CD14-positive monocyte (primary cell): ENCODE measurements at regions not wholly inside any gene's neighbourhood (a gene's known extent, or its start where the extent isn't known, plus 50 kb on each side); places are given as distances from the start of the nearest gene placed in this dataset.

Experiments used
- DNase-seq, 3 donors: peaks; one replicate each; pipeline ENCODE4 v3.0.0-alpha.2; 2011 to 2022
- H2AFZ ChIP-seq: 2 replicates; pipeline ENCODE4 v1.6.0; 2012; ENCODE audit warnings: mild to moderate bottlenecking, low read depth, low read length, inconsistent platforms; ENCODE audit not compliant: insufficient read depth, poor library complexity, severe bottlenecking
- H3K27ac ChIP-seq, 2 donors: 1 replicate in 1 of 2; 2 replicates in 1 of 2; pipeline ENCODE4 v1.5.1; 2012 to 2013; ENCODE audit warnings: low read length in 2 of 2, control low read depth in 1 of 2, inconsistent platforms in 1 of 2, low read depth in 1 of 2, mild to moderate bottlenecking in 1 of 2
- H3K27me3 ChIP-seq, 2 donors: one replicate each; pipeline versions ENCODE4 v1.6.0 to v1.6.1; 2011 to 2013; ENCODE audit warnings: low read length in 2 of 2; ENCODE audit not compliant: control insufficient read depth in 2 of 2, insufficient read depth in 2 of 2
- H3K36me3 ChIP-seq, 2 donors: replicated peaks in 1 of 2; 1 replicate in 1 of 2; 2 replicates in 1 of 2; pipeline versions ENCODE4 v1.5.1 to v1.6.1; 2012 to 2013; ENCODE audit warnings: low read length in 2 of 2, control low read depth in 1 of 2, inconsistent platforms in 1 of 2, mild to moderate bottlenecking in 1 of 2; ENCODE audit not compliant: insufficient read depth in 2 of 2, control insufficient read depth in 1 of 2
- H3K4me1 ChIP-seq, 2 donors: 1 replicate in 1 of 2; 2 replicates in 1 of 2; pipeline versions ENCODE4 v1.5.1 to v1.6.1; 2012 to 2013; ENCODE audit warnings: low read length in 2 of 2, control low read depth in 1 of 2, inconsistent platforms in 1 of 2, mild to moderate bottlenecking in 1 of 2, moderate library complexity in 1 of 2; ENCODE audit not compliant: insufficient read depth in 2 of 2, control insufficient read depth in 1 of 2
- H3K4me2 ChIP-seq: replicated peaks from 2 replicates; pipeline ENCODE3; 2012; ENCODE audit warnings: low read length, moderate library complexity, mild to moderate bottlenecking; ENCODE audit not compliant: poor library complexity, severe bottlenecking; ENCODE audit errors: extremely low read depth
- H3K4me3 ChIP-seq, 3 experiments: fragments of 200-600 bp in 1 of 3; sonication (generic) in 1 of 3; replicated peaks in 1 of 3; 1 replicate in 2 of 3; 2 replicates in 1 of 3; pipeline ENCODE4 v1.5.1; 2011 to 2013; ENCODE audit warnings: low read length in 3 of 3, mild to moderate bottlenecking in 3 of 3, control low read depth in 2 of 3, low read depth in 2 of 3, inconsistent platforms in 1 of 3, moderate library complexity in 1 of 3
- H3K79me2 ChIP-seq: 2 replicates; pipeline ENCODE4 v1.6.0; 2012; ENCODE audit warnings: mild to moderate bottlenecking, control low read depth, inconsistent platforms, low read length, moderate library complexity; ENCODE audit not compliant: insufficient read depth
- H3K9ac ChIP-seq: 2 replicates; pipeline ENCODE4 v1.6.0; 2017; ENCODE audit warnings: low read length, mild to moderate bottlenecking; ENCODE audit not compliant: insufficient read depth, poor library complexity, severe bottlenecking
- H3K9me3 ChIP-seq, 2 donors: replicated peaks in 1 of 2; 1 replicate in 1 of 2; 2 replicates in 1 of 2; pipeline versions ENCODE4 v1.5.1 to v1.6.1; 2012 to 2013; ENCODE audit warnings: low read length in 2 of 2, control low read depth in 1 of 2; ENCODE audit not compliant: control insufficient read depth in 1 of 2, insufficient read depth in 1 of 2
- H4K20me1 ChIP-seq: 2 replicates; pipeline ENCODE4 v1.6.0; 2012; ENCODE audit warnings: mild to moderate bottlenecking, low read length, control low read depth, moderate library complexity; ENCODE audit not compliant: insufficient read depth
- H3K27ac Mint-ChIP-seq, 7 donors: one replicate each; pipeline ENCODE4 v1.8.0; 2020; ENCODE audit warnings: mild to moderate bottlenecking in 7 of 7, mixed read lengths in 7 of 7, moderate library complexity in 6 of 7, inconsistent platforms in 2 of 7
- H3K27me3 Mint-ChIP-seq, 3 donors: one replicate each; pipeline ENCODE4 v1.8.0; 2021 to 2022; ENCODE audit warnings: low read depth in 3 of 3, mild to moderate bottlenecking in 3 of 3, mixed read lengths in 3 of 3, moderate library complexity in 3 of 3, inconsistent platforms in 1 of 3
- H3K36me3 Mint-ChIP-seq, 2 donors: one replicate each; pipeline ENCODE4 v1.8.0; 2020; ENCODE audit warnings: mixed read lengths in 2 of 2, inconsistent platforms in 1 of 2, mild to moderate bottlenecking in 1 of 2
- H3K4me1 Mint-ChIP-seq: one replicate; pipeline ENCODE4 v1.8.0; 2020; ENCODE audit warnings: mild to moderate bottlenecking, mixed read lengths
- H3K4me3 Mint-ChIP-seq, 2 donors: one replicate each; pipeline ENCODE4 v1.8.0; 2020; ENCODE audit warnings: mild to moderate bottlenecking in 2 of 2, mixed read lengths in 2 of 2, moderate library complexity in 1 of 2
- H3K9me3 Mint-ChIP-seq, 7 donors: one replicate each; pipeline ENCODE4 v1.8.0; 2020 to 2022; ENCODE audit warnings: mixed read lengths in 7 of 7, mild to moderate bottlenecking in 6 of 7, moderate library complexity in 6 of 7, inconsistent platforms in 2 of 7
- CTCF ChIP-seq: fragments of 200-600 bp; IDR thresholded peaks from one replicate; pipeline ENCODE4 v1.8.0; 2022; ENCODE audit warnings: antibody characterized with exemption, mild to moderate bottlenecking
- WGBS: methylation state at CpG from one replicate; pipeline ENCODE4 v1.1.5; 2013; ENCODE audit warnings: missing lambda C conversion rate; ENCODE audit not compliant: insufficient coverage; 5-methylcytosine and 5-hydroxymethylcytosine counted together
- intact Hi-C, 2 donors: fragments of 100-400 bp; cut with micrococcal nuclease; formaldehyde crosslinking; loops; one replicate each; pipeline versions ENCODE4 v1.15.0 to v1.15.1; 2023

GRCh38 chr6:23417133-23417532, 708.9 kb upstream of the NRSN1 start:
- H3K4me1 Mint-ChIP-seq, result no peaks in the 10 kb centered on the region
- no peaks in the 10 kb centered on the region for H3K79me2 ChIP-seq
- H3K9me3 Mint-ChIP-seq, result peaks cover 0 to 9% (median 0%) of the 10 kb centered on the region in 7 donors
- H3K4me1 ChIP-seq, result no peaks in the 10 kb centered on the region
- no peaks in the 10 kb centered on the region for H3K27me3 ChIP-seq
- no peaks in the 10 kb centered on the region for H3K36me3 ChIP-seq
- no peaks in the 10 kb centered on the region for H3K36me3 Mint-ChIP-seq
- H3K4me3 Mint-ChIP-seq, result no peak overlapping the region
- no peaks in the 10 kb centered on the region for H4K20me1 ChIP-seq
- H3K27ac ChIP-seq, result no peak overlapping the region
- no peak overlapping the region for H3K4me2 ChIP-seq
- TF ChIP-seq CTCF, result no peak
- no peak for DNase-seq
- H3K9me3 ChIP-seq, result peaks cover 0 to 12% of the 10 kb centered on the region in 2 donors
- H3K9ac ChIP-seq, result no peak overlapping the region
- intact Hi-C loops, result no loop called here
- no CpG with 5 or more reads among the region's 9 CpGs for WGBS
- H3K27me3 Mint-ChIP-seq, result no peaks in the 10 kb centered on the region
- no peak overlapping the region for H2AFZ ChIP-seq
- no peak overlapping the region for H3K27ac Mint-ChIP-seq
- H3K4me3 ChIP-seq, result no peak overlapping the region

GRCh38 chr6:23418095-23418494, 707.9 kb upstream of the NRSN1 start:
- intact Hi-C loops, result no loop called here
- Mint-ChIP-seq H3K36me3 (no peaks in the 10 kb centered on the region), H3K27ac (no peak overlapping the region), H3K27me3 (no peaks in the 10 kb centered on the region), H3K4me1 (no peaks in the 10 kb centered on the region), H3K9me3 (peaks cover 0 to 9% (median 0%) of the 10 kb centered on the region in 7 donors), H3K4me3 (no peak overlapping the region)
- no peak for DNase-seq
- H3K4me1 ChIP-seq, result no peaks in the 10 kb centered on the region
- peaks cover 0 to 12% of the 10 kb centered on the region in 2 donors for H3K9me3 ChIP-seq
- no peaks in the 10 kb centered on the region for H3K79me2 ChIP-seq
- H3K4me2 ChIP-seq, result no peak overlapping the region
- 90% methylated on average over 2 of the region's 3 CpGs for WGBS
- no peaks in the 10 kb centered on the region for H4K20me1 ChIP-seq
- no peaks in the 10 kb centered on the region for H3K27me3 ChIP-seq
- no peak overlapping the region for H3K9ac ChIP-seq
- H2AFZ ChIP-seq, result no peak overlapping the region
- H3K36me3 ChIP-seq, result no peaks in the 10 kb centered on the region
- no peak overlapping the region for H3K27ac ChIP-seq
- no peak for TF ChIP-seq CTCF
- no peak overlapping the region for H3K4me3 ChIP-seq
